ENCODE measurements at regions not wholly inside any gene's neighbourhood (a gene's known extent, or its start where the extent isn't known, plus 50 kb on each side); places are given as distances from the start of the nearest gene placed in this dataset.

GRCh38 chr6:155580904-155581303 lies 125.3 kb upstream of the NOX3 start:
- no peak for TF ChIP-seq CTCF (IDR thresholded peaks at IDR 0.05; ENCODE audit: insufficient read depth, low read length)
- no peak for TF ChIP-seq POLR2AphosphoS5 (IDR thresholded peaks at IDR 0.05; ENCODE audit: low read depth)
- no peak for TF ChIP-seq GABPA (IDR thresholded peaks at IDR 0.05; ENCODE audit: low read depth)
